NCI-H2081 treated with DMSO at 0.1 percent for 48 hours (cell line): ENCODE measurements at regions not wholly inside any gene's neighbourhood (a gene's known extent, or its start where the extent isn't known, plus 50 kb on each side); places are given as distances from the start of the nearest gene placed in this dataset.
"Not testable (repeated sequence)": the region's sequence is repeated elsewhere in the genome, so short reads cannot be mapped to it uniquely, and the experiment has no call there.

Experiments
- DNase-seq: peaks from one replicate; lab custom pipeline; 2025; lab: John Stamatoyannopoulos, UW

GRCh38 chr5:98121036-98121936 is 652.2 kb upstream of the RGMB start:
- DNase-seq, result no peak

GRCh38 chr5:98128271-98128670 is 645.2 kb upstream of the RGMB start:
- no peak for DNase-seq

- no peak for DNase-seq
These were observed 644.6 kb upstream of the RGMB start for GRCh38 chr5:98128846-98129245.

GRCh38 chr5:98130261-98131035 is 643.0 kb upstream of the RGMB start:
- peak; percentile 48 for DNase-seq

- DNase-seq, result no peak
These were observed 629.3 kb upstream of the RGMB start for GRCh38 chr5:98144116-98144515.

GRCh38 chr5:98144710-98145109 is 628.8 kb upstream of the RGMB start:
- no peak for DNase-seq

- DNase-seq, result no peak
These were observed 616.1 kb upstream of the RGMB start for GRCh38 chr5:98157368-98157767.

- DNase-seq, result no peak
These were observed 615.0 kb upstream of the RGMB start for GRCh38 chr5:98158440-98158839.

GRCh38 chr5:98163796-98164493 is 609.5 kb upstream of the RGMB start:
- no peak for DNase-seq

GRCh38 chr5:98168871-98169270 is 604.6 kb upstream of the RGMB start:
- no peak for DNase-seq

GRCh38 chr5:98170994-98171393 is 602.5 kb upstream of the RGMB start:
- DNase-seq, result no peak

- no peak for DNase-seq
These were observed 600.1 kb upstream of the RGMB start for GRCh38 chr5:98173334-98173733.

- DNase-seq, result no peak
These were observed 598.0 kb upstream of the RGMB start for GRCh38 chr5:98175474-98175873.

- DNase-seq, result no peak
These were observed 593.4 kb upstream of the RGMB start for GRCh38 chr5:98179791-98180755.

GRCh38 chr5:98186128-98186527 is 587.3 kb upstream of the RGMB start:
- no peak for DNase-seq

GRCh38 chr5:98187945-98188344 is 585.5 kb upstream of the RGMB start:
- no peak for DNase-seq

GRCh38 chr5:98190344-98190743 is 583.1 kb upstream of the RGMB start:
- not testable (repeated sequence) for DNase-seq

- DNase-seq, result no peak
These were observed 579.3 kb upstream of the RGMB start for GRCh38 chr5:98193921-98194760.

GRCh38 chr5:98200726-98201541 is 572.5 kb upstream of the RGMB start:
- DNase-seq, result no peak

GRCh38 chr5:98204798-98205197 is 568.7 kb upstream of the RGMB start:
- no peak for DNase-seq
